GM12892 (cell line): ENCODE measurements at regions not wholly inside any gene's neighbourhood (a gene's known extent, or its start where the extent isn't known, plus 50 kb on each side); places are given as distances from the start of the nearest gene placed in this dataset.
"Not testable (repeated sequence)": the region's sequence is repeated elsewhere in the genome, so short reads cannot be mapped to it uniquely, and the experiment has no call there.

Experiments used
- DNase-seq: peaks from one replicate; pipeline ENCODE4 v3.0.0; 2011; ENCODE audit not compliant: insufficient read length
- FAIRE-seq: peaks from 2 replicates; lab custom pipeline; 2011; peaks lifted over from hg19 to GRCh38; lab: Jason Lieb, UNC
- POLR2A ChIP-seq: IDR thresholded peaks from 2 replicates; pipeline ENCODE4 v1.6.1; 2011; ENCODE audit warnings: low read depth, low read length, control low read depth
- POLR2AphosphoS5 ChIP-seq: IDR thresholded peaks from 2 replicates; pipeline ENCODE4 v1.6.1; 2011; ENCODE audit warnings: low read depth, low read length, control low read depth
- TAF1 ChIP-seq: IDR thresholded peaks from 2 replicates; pipeline ENCODE4 v1.6.1; 2011; ENCODE audit warnings: low read depth, mild to moderate bottlenecking, control low read depth, low read length, borderline replicate concordance

DNA sequence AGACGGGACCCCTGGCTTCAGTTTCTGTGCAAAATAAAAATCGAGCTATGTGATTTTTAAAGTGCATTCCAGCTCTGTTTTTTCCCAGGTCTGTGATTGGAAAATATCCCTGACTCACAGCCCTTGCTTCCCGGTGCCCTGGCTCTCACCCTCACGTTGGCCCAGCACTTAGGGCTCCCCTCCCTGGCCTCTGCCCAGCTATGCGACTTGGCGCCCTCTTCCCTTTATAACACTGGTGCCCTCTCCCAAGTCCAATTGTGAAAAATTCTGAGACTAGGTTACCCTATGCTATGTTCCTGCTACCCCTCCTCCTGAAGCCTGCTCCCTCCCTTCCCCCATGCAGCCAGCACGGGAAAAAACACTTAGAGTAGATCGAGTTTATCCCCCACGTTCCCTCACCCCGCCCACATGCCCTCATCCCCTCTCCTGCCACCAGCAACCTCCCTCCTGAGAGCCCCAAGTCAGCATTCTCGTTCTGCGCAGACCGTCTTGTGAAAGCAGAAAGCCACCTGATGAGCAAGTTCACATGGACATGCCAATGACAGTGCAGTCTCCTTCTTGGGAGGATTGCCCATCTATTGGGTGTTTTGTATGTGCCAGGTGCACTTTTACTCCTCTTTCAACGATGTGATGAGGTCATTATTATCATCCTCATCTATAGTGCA, 228.8 kb downstream of the VAPA start:
- no peak for TF ChIP-seq POLR2AphosphoS5
- no peak for DNase-seq
- FAIRE-seq: no peak

DNA sequence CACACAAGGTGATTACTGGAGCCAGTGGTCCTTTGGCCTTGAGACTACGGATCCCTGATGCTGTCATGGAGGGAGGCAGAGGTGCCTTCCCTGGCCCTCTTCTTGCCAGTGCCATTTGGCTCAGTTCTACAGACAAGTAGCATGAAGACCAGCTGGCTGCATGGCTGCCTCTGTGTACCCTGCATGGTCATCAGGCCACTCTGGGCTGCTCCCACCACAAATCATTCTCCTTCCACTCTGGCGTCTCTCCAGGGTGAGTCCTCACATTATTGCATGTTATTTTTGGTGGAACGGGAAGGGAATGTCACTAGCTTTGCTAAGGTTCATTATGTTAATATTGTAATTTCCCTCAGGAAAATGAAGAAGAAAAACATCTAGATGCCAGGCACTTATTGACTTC, 229.8 kb downstream of the VAPA start:
- TF ChIP-seq POLR2A (no peak), TAF1 (no peak), POLR2AphosphoS5 (no peak)
- no peak for DNase-seq
- FAIRE-seq: no peak

DNA sequence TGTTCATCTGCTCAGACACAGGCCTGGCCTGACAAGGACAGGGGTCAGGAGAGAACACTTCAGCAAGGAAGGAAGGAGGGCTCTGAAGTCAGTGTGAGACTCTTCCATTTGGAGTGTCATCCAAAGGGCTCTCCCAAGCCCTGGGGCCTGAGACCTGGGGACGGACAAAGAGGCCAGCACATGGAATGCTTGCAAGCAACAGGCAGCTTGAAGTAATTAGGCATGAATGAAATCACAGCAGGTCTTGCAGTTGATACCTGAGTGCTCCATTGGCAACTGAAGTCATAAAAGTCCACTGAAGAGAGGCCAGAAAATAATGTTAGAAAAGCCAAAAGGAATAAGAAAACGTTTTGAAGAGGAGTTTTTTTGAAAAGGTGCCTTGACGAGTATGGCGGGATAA, 231.7 kb downstream of the VAPA start:
- FAIRE-seq: no peak
- TF ChIP-seq POLR2A: no peak
- TF ChIP-seq POLR2AphosphoS5: no peak
- TF ChIP-seq TAF1: no peak
- no peak for DNase-seq

DNA sequence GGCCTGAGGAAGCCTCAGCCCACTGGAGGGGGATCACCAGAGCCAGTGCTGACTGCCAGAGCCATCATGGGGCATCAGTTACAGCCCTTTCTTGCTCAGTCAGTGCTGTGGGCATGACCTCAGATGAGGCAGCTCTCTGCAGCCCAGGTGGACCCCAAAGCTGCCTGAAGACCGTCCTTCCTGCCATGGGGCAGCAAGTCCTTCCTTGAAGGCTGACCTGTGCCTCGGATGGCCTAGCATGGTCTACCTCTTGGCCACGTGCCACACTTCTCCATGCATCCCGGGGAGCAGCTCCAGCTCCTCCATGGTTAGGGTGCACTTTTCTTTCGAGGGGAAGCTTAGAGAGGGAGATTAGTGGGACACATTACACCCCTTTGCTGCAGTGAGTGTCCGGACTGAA, 233.4 kb downstream of the VAPA start:
- TF ChIP-seq POLR2AphosphoS5 (no peak), TAF1 (no peak), POLR2A (no peak)
- DNase-seq (no peak), FAIRE-seq (no peak)

DNA sequence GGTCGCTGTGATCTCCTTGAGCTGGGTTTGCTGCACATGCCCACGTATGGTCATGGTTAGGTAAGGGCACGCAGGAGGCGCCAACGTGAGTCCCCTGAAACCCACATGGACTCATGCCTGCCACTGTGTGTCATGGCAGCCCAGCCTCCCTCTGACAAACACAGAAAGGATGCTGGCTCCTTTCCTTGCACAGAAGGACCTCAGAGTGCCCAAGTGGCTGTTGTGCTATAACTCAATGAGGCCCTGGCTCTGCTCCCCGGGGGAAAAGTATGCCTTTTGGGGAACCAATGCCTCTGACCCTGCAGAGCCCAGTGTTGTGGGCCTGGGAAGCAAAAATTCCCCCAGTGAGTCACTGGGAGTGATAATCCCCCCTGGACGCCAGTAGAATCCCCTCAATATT, 233.9 kb downstream of the VAPA start:
- no peak for FAIRE-seq
- no peak for DNase-seq
- TF ChIP-seq TAF1 (no peak), POLR2AphosphoS5 (no peak), POLR2A (no peak)

DNA sequence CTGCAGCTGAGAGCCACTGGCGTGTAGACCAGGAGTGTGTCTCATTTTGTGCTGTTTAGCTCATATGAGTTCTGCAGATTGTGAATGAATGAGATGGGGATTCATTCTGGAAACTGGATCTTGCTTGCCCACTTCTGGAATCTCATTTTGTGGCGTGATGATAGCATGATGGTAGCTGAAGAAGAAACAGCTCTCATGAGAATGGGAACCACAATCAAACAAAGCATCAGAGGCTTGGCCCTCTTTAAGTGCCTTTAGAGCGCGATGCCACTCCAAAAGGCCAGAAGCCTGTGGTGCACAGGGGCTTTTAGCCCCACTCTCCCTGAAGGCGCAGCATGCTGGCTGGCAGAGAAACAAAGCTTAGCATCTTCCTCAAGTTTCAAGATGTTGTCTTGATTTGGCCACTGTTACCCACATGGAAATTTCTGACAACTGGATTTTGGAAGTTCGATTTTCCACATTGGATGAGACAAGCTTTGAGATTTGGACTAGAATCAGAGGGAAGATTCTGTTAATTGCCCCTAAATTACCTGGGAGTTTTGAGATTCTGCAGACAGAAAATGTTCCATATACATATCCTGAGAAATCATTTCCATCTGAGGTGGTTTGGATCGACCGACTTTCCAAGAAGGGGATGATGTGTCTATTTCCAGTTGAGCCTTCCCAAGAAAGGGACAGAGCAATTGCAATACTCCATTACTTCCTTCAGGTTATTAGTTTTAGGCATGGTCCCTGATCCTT, 234.5 kb downstream of the VAPA start:
- TF ChIP-seq POLR2A (no peak), TAF1 (no peak), POLR2AphosphoS5 (no peak)
- no peak for FAIRE-seq
- DNase-seq: no peak

DNA sequence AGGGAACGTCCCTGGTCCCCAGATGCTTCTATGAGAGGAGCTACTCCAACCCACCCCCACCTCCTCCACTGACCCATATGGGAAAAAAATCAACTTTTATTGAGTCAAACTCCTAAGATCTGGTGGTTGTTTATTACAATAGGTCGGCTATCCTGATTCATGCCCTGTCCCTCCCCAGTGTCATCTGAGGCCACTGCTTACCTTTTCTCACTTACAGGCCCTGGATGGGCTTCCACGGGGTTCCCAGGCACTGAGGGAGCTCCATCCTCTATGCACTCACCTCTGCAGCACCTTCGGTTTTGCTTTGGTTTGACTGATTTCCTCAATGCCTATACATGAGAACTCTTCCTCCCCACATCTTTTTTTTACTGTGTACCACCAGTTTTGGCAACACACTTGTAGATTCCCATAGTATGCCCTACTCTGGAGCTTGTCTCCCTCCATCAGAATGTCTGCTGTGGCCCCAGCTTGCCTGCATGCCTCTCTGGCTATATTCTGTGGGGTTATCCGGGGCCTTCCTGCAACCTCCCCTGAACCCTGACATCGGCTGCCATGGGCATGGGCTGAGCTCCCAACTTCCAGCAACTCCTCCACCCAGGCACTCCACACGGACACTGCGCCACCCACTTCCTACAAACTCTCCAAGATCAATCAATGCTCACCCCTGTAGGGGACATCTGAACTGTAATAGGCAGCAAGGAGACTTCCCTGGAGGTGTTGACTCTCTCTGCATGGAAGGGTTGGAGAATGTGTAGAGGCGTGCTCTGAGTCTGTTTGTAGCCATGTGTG, 236.1 kb downstream of the VAPA start:
- FAIRE-seq (no peak), DNase-seq (no peak)
- TF ChIP-seq POLR2AphosphoS5 (no peak), POLR2A (no peak), TAF1 (no peak)

DNA sequence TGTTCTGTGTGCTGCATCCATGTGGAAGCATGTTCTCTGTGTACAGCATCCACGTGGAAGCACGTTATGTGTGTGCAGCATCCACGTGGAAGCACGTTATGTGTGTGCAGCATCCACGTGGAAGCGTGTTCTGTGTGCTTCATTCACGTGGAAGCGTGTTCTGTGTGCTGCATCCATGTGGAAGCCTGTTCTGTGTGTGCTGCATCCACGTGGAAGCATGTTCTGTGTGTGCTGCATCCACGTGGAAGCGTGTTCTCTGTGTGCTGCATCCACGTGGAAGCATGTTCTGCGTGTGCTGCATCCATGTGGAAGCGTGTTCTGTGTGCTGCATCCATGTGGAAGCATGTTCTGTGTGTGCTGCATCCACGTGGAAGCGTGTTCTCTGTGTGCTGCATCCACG, 236.8 kb downstream of the VAPA start:
- not testable (repeated sequence) for FAIRE-seq, DNase-seq

DNA sequence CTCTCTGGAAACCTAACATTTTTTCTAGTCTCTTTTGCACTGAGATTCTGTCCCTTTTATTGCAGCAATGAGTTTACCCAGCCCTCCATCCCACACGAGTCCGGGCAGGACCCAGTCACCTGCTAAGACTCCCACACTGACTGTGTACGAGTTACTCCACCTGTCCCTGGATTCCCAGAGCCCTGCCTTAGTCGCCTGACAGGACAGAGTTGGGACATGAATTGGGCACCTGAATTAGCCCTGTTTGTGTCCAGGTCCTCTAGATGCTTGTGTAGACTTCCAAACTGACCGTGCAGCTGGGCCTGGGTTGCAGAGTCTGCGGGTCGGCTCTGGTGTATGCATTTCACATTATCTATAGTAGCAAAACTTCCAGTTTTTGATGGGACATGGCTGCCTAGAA, 238.7 kb downstream of the VAPA start:
- TF ChIP-seq TAF1 (no peak), POLR2AphosphoS5 (no peak), POLR2A (no peak)
- DNase-seq (no peak), FAIRE-seq (no peak)

DNA sequence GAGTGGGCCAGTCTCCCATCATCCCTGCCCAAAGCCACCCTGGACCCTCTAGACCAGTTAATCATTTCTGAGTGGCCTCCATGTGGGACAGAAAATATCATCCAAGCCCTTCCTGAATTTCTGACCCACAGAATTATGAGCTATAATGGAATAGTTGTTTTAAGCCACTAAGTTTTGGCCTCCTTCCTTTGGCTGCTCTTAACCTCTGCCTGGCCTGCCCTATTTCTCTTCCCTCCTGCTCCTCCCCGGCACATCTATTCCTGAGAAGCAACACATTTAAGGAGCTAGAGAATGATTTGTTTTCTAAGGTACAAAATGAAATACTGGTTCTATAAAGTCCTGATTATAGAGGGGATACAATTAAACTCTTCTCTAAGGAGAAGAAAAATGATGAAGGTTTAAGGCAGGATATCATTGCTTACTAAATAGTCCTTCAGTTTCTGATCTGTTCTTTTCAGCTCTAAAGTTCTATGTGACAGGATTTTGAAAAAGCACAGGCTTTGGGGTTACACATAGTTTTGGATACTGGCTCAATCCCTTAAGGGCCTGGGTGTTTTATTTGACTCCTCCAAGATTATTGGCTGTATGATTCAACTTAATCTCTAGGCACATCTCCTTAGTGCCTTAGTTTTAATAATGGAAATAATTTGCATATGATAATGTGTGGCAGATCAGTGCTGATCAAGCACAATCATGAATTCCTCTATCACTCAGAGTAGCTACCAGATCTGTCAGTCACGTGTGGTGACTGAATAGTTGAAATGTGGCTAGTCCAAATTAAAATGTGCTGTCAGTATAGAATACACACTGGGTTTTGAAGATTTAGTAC, 240.3 kb downstream of the VAPA start:
- no peak for TF ChIP-seq TAF1
- TF ChIP-seq POLR2AphosphoS5: no peak
- no peak for TF ChIP-seq POLR2A
- FAIRE-seq (no peak), DNase-seq (no peak)

DNA sequence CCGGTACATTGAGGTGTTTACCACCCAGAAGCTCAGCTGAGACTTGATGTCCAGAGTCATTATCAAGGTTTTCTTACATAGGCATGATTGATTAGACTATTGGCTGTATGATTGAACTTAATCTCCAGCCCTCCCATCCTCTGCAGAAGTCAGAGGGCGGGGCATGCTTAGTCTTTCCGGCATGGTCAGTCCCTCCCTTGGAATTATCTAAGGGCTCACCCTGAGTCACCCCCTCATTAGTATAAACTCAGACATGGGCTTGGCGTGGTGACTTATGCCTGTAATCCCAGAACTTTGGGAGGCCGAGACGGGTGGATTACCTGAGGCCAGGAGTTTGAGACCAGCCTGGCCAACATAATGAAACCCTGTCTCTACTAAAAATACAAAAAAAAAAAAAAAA, 243.9 kb downstream of the VAPA start:
- TF ChIP-seq POLR2A: no peak
- no peak for TF ChIP-seq POLR2AphosphoS5
- no peak for TF ChIP-seq TAF1
- FAIRE-seq: no peak
- DNase-seq: no peak
